Neuron (in vitro differentiated cells): ENCODE measurements at regions not wholly inside any gene's neighbourhood (a gene's known extent, or its start where the extent isn't known, plus 50 kb on each side); places are given as distances from the start of the nearest gene placed in this dataset.

Experiments used
- H2AFZ ChIP-seq: one replicate; pipeline ENCODE4 v1.6.1; 2013; ENCODE audit warnings: low read depth, mild to moderate bottlenecking, inconsistent platforms, low read length, moderate library complexity
- H3K27me3 ChIP-seq: one replicate; pipeline ENCODE4 v1.6.1; 2013; ENCODE audit warnings: low read length; ENCODE audit not compliant: insufficient read depth
- H3K36me3 ChIP-seq: one replicate; pipeline ENCODE4 v1.6.1; 2013; ENCODE audit warnings: low read length; ENCODE audit not compliant: insufficient read depth
- H3K4me1 ChIP-seq: one replicate; pipeline ENCODE4 v1.6.1; 2013; ENCODE audit warnings: low read length; ENCODE audit not compliant: insufficient read depth
- H3K4me3 ChIP-seq: 2 replicates; pipeline ENCODE4 v1.5.1; 2013; ENCODE audit warnings: mild to moderate bottlenecking, low read length, moderate library complexity
- H3K9me3 ChIP-seq: one replicate; pipeline ENCODE4 v1.6.1; 2013; ENCODE audit warnings: low read length

- Histone ChIP-seq H3K27me3 (no peaks in the 10 kb centered on the region), H2AFZ (no peak overlapping the region), H3K9me3 (peaks cover 6% of the 10 kb centered on the region), H3K4me1 (no peaks in the 10 kb centered on the region), H3K36me3 (no peaks in the 10 kb centered on the region), H3K4me3 (no peak overlapping the region)
Measured at GRCh38 chr2:240350006-240350355, 85.5 kb upstream of the GPC1 start.

DNA sequence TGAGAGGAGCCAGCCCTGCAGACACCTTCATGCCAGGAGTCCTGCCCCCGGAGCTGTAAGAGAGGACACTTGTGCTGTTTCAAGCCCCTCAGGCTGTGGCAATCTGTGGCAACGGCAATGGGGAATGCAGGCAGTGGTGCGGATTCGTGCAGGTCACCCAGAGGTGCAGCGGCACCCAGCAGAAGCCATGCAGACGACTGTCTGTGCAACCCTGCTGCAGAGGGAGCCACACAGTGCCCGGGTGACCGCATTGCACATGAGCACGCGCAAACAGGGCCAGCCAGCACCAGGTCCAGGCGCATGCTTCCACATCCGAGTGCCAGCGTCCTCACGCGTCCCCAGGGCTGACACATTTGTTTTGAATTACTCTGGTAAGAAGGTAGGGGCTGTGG is 84.8 kb upstream of the GPC1 start:
- Histone ChIP-seq H3K9me3 (peaks cover under 1% of the 10 kb centered on the region), H3K4me1 (no peaks in the 10 kb centered on the region), H3K27me3 (no peaks in the 10 kb centered on the region), H3K36me3 (no peaks in the 10 kb centered on the region), H3K4me3 (no peak overlapping the region), H2AFZ (no peak overlapping the region)

DNA sequence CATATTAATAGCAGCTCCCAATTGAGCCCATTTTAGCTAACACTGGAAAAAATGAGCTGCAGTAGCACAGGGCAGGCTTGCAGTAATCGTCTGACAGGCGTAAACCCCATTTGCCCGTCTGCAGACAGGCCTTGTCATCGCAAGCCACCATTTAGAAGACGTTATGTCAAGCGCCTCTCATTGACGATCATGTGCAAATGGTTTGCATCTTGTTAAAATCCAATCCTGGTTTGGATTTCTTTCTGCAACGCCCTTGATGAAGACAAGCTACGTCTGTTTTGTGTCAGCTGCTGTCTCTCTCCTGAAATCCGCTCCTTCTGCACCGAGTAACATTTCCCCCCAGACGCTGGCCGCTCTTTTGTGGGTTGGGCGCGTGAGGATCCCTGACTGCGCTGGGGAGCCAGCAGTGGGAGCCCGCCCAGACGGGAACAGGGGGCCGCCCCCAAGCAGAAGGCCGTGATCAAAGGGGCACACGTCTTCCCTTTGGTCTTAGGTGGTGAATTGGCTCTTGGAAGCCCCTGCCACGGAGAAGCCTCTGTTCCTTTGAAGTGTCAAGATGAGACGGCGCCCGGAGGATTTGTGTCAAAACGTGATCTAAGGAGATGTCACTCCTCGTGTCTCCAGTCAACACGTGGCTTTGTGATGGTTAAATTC is 84.2 kb upstream of the GPC1 start:
- no peaks in the 10 kb centered on the region for H3K27me3 ChIP-seq
- no peaks in the 10 kb centered on the region for H3K36me3 ChIP-seq
- H3K4me3 ChIP-seq: no peak overlapping the region
- no peaks in the 10 kb centered on the region for H3K9me3 ChIP-seq
- H2AFZ ChIP-seq: no peak overlapping the region
- H3K4me1 ChIP-seq: no peaks in the 10 kb centered on the region

DNA sequence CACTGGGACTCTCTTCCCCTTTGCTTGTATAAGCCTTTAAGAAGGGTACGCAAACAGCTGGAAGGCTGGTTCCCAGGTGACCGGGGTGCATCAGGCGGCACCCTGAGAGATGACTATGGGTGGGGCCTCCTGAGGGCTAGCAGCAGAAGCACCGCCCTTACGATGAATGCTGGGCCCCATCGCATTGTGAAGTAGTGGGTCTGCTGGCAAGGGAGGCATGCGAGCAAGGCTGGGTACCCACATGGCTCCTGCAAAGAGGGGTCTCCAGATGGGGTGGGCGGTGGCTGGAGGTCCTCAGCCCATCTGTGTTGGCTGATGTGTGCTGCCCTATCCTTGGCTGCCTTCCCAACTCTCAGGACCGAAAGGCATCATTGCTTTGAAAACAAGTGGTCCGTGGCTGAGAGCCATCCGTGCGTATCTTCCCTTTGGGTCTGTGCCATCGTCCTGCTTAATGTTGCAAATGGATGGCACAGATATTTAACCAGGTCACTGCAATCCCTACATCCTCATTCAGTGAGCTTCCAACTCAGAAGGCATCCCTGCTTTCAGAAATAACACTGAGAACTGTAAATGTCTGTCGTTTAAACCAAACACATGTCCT is 83.5 kb upstream of the GPC1 start:
- H3K36me3 ChIP-seq: no peaks in the 10 kb centered on the region
- H3K9me3 ChIP-seq: no peaks in the 10 kb centered on the region
- H3K4me3 ChIP-seq: no peak overlapping the region
- H2AFZ ChIP-seq: no peak overlapping the region
- H3K27me3 ChIP-seq: no peaks in the 10 kb centered on the region
- no peaks in the 10 kb centered on the region for H3K4me1 ChIP-seq

DNA sequence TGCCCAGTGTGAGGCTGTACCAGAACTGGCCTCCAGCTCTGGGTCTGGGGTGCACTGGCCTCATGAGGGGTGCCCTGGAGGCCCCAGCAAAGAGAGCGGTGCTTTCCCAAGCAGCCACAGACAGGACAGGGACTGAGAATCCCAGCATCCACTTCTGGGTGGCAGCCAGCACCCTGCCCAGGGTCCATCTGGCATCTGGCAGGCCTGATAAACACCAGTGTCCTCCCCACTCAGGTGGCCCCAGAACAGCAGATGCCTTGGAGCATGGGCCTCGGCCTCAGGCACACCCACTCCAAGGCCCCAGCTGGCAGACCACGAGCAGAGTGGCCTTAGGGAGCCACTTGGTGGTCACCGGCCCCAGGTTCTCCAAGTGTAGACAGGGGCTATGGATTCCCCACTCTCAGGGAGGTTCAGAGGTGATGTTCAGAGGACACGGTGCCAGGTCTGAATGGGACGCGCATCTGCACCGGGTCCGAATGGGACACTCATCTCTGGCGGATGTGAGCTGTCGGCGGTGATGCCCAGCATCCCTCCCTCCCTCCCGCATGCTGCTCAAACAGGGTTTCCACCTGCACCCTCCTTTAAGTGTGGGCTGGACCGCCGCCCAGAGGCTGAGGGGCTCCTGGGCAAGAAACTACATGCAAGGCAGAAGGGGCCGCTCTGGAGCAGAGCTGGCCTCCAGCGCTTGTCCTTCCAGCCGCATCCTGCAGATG is 82.2 kb upstream of the GPC1 start:
- H3K4me1 ChIP-seq: no peaks in the 10 kb centered on the region
- H3K9me3 ChIP-seq: no peaks in the 10 kb centered on the region
- H3K4me3 ChIP-seq: no peak overlapping the region
- H2AFZ ChIP-seq: no peak overlapping the region
- H3K36me3 ChIP-seq: no peaks in the 10 kb centered on the region
- H3K27me3 ChIP-seq: no peaks in the 10 kb centered on the region

- H2AFZ ChIP-seq: no peak overlapping the region
- no peaks in the 10 kb centered on the region for H3K4me1 ChIP-seq
- H3K36me3 ChIP-seq: no peaks in the 10 kb centered on the region
- H3K27me3 ChIP-seq: no peaks in the 10 kb centered on the region
- H3K4me3 ChIP-seq: no peak overlapping the region
- no peaks in the 10 kb centered on the region for H3K9me3 ChIP-seq
Measured at GRCh38 chr2:240353944-240354343, 81.5 kb upstream of the GPC1 start.

GRCh38 chr2:240355001-240355891 is 80.2 kb upstream of the GPC1 start:
- H3K27me3 ChIP-seq: no peaks in the 10 kb centered on the region
- H3K36me3 ChIP-seq: no peaks in the 10 kb centered on the region
- no peak overlapping the region for H2AFZ ChIP-seq
- no peaks in the 10 kb centered on the region for H3K4me1 ChIP-seq
- no peak overlapping the region for H3K4me3 ChIP-seq
- peaks cover 5% of the 10 kb centered on the region for H3K9me3 ChIP-seq

DNA sequence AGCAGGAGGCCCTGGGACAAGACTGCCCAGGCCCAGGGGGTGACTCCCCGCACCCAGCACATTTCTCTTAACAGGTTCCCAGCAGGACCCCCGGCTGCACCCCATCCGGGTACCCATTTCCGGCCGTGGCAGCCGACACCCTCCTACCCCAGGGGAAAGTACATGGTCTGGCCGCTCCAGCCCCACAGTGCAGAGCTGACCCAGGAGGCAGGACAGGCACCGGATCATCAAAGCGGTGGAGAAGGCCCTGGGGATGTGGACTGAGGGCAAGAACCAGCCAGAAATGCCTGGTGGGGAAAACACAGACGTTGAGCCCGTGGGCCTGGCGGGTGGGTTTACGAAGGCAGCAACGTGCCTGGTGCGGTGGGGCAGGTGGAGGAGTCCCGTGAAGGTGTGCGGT is 79.5 kb upstream of the GPC1 start:
- H2AFZ ChIP-seq: no peak overlapping the region
- no peak overlapping the region for H3K4me3 ChIP-seq
- H3K36me3 ChIP-seq: no peaks in the 10 kb centered on the region
- H3K27me3 ChIP-seq: no peaks in the 10 kb centered on the region
- H3K9me3 ChIP-seq: peaks cover 6% of the 10 kb centered on the region
- no peaks in the 10 kb centered on the region for H3K4me1 ChIP-seq

- Histone ChIP-seq H3K4me1 (no peaks in the 10 kb centered on the region), H3K36me3 (no peaks in the 10 kb centered on the region), H2AFZ (no peak overlapping the region), H3K27me3 (no peaks in the 10 kb centered on the region), H3K9me3 (peaks cover 8% of the 10 kb centered on the region), H3K4me3 (no peak overlapping the region)
Measured at GRCh38 chr2:240356700-240357640, 78.5 kb upstream of the GPC1 start.

GRCh38 chr2:240357641-240358012 is 77.8 kb upstream of the GPC1 start:
- no peaks in the 10 kb centered on the region for H3K27me3 ChIP-seq
- H3K36me3 ChIP-seq: no peaks in the 10 kb centered on the region

GRCh38 chr2:240358080-240358479 is 77.4 kb upstream of the GPC1 start:
- H3K36me3 ChIP-seq: no peaks in the 10 kb centered on the region
- H2AFZ ChIP-seq: no peak overlapping the region
- H3K4me3 ChIP-seq: no peak overlapping the region
- H3K4me1 ChIP-seq: no peaks in the 10 kb centered on the region
- H3K9me3 ChIP-seq: peaks cover 8% of the 10 kb centered on the region
- no peaks in the 10 kb centered on the region for H3K27me3 ChIP-seq

More at GRCh38 chr2:240357641-240358012, 77.8 kb upstream of the GPC1 start:
- no peak overlapping the region for H3K4me3 ChIP-seq
- no peaks in the 10 kb centered on the region for H3K4me1 ChIP-seq
- H2AFZ ChIP-seq: no peak overlapping the region
- peaks cover 8% of the 10 kb centered on the region for H3K9me3 ChIP-seq

GRCh38 chr2:240358821-240359397 is 76.6 kb upstream of the GPC1 start:
- Histone ChIP-seq H3K4me3 (no peak overlapping the region), H3K9me3 (peaks cover 8% of the 10 kb centered on the region), H3K27me3 (no peaks in the 10 kb centered on the region), H3K36me3 (no peaks in the 10 kb centered on the region), H3K4me1 (no peaks in the 10 kb centered on the region), H2AFZ (no peak overlapping the region)
